ENCODE measurements at regions not wholly inside any gene's neighbourhood (a gene's known extent, or its start where the extent isn't known, plus 50 kb on each side); places are given as distances from the start of the nearest gene placed in this dataset.

GRCh38 chr1:166343276-166343675, 176.5 kb upstream of the FAM78B start:
- DNase-seq (ENCODE audit: low read depth, low spot score) (no peak), FAIRE-seq (no peak)
- no peak overlapping the region for H3K27ac ChIP-seq (ENCODE audit: insufficient read depth, low read depth, low read length)
- H3K9me1 ChIP-seq (replicated peaks; ENCODE audit: control insufficient read depth, extremely low read depth, insufficient read depth, low read length), result no peaks in the 10 kb centered on the region
- BruUV-seq (replicated peaks), result no TSS peak
- TF ChIP-seq JUN (IDR thresholded peaks at IDR 0.05; ENCODE audit: borderline replicate concordance, insufficient read depth, insufficient read length, low read depth), result no peak
- TF ChIP-seq GATA2 (IDR thresholded peaks at IDR 0.05; ENCODE audit: insufficient read depth, insufficient read length, low read depth, low read length), result no peak
- ChIA-PET CTCF (no interaction called here), POLR2A (no interaction called here)
- no peak overlapping the region for H3K9ac ChIP-seq (replicated peaks; ENCODE audit: extremely low read depth, insufficient read depth, low read length)
- H3K36me3 ChIP-seq (ENCODE audit: control insufficient read depth in 2 of 2, extremely low read depth in 1 of 2, insufficient read depth in 2 of 2, low read length in 2 of 2), result no peaks in the 10 kb centered on the region
- H3K4me2 ChIP-seq (ENCODE audit: insufficient read depth, low read length), result no peak overlapping the region
- H3K4me1 ChIP-seq (ENCODE audit: control insufficient read depth, extremely low read depth, insufficient read depth, low read length), result no peaks in the 10 kb centered on the region
- intact Hi-C loops (cut with micrococcal nuclease) (no loop called here), dilution Hi-C loops (cut with MboI; ENCODE audit: extremely low pct_ligation_motif_present, low sequenced_read_pairs) (no loop called here)
- peaks cover 4% of the 10 kb centered on the region for H3K9me3 ChIP-seq (replicated peaks; ENCODE audit: control insufficient read depth, insufficient read depth, low read length)
- no peaks in the 10 kb centered on the region for H4K20me1 ChIP-seq (replicated peaks; ENCODE audit: control insufficient read depth, extremely low read depth, insufficient read depth, low read length)
- H3K27me3 ChIP-seq (ENCODE audit: control insufficient read depth in 2 of 2, insufficient read depth in 2 of 2, low read length in 2 of 2), result no peaks in the 10 kb centered on the region
- no peak overlapping the region for H2AFZ ChIP-seq (ENCODE audit: low read depth, low read length)
- no peak overlapping the region for H3K4me3 ChIP-seq (replicated peaks in 1 of 3; ENCODE audit: insufficient read depth in 1 of 3, low read depth in 1 of 3, low read length in 3 of 3)
- no peaks in the 10 kb centered on the region for H3K79me2 ChIP-seq (ENCODE audit: control insufficient read depth, insufficient read depth, low read length)

- ChIA-PET POLR2A (no interaction called here), CTCF (interaction anchor here (1.1 kb wide), 1 partner anchor 426 kb away, joined by 3 read pairs; no protein-coding TSS in a partner anchor)
- H4K20me1 ChIP-seq (replicated peaks; ENCODE audit: control insufficient read depth, extremely low read depth, insufficient read depth, low read length), result no peaks in the 10 kb centered on the region
- no peak overlapping the region for H3K9ac ChIP-seq (replicated peaks; ENCODE audit: extremely low read depth, insufficient read depth, low read length)
- no peaks in the 10 kb centered on the region for H3K27me3 ChIP-seq (ENCODE audit: control insufficient read depth in 2 of 2, insufficient read depth in 2 of 2, low read length in 2 of 2)
- H3K9me1 ChIP-seq (replicated peaks; ENCODE audit: control insufficient read depth, extremely low read depth, insufficient read depth, low read length), result no peaks in the 10 kb centered on the region
- intact Hi-C loops (cut with micrococcal nuclease), result no loop called here
- peaks cover 4% of the 10 kb centered on the region for H3K9me3 ChIP-seq (replicated peaks; ENCODE audit: control insufficient read depth, insufficient read depth, low read length)
- no peak overlapping the region for H3K4me3 ChIP-seq (replicated peaks in 1 of 3; ENCODE audit: insufficient read depth in 1 of 3, low read depth in 1 of 3, low read length in 3 of 3)
- no peaks in the 10 kb centered on the region for H3K36me3 ChIP-seq (ENCODE audit: control insufficient read depth in 2 of 2, extremely low read depth in 1 of 2, insufficient read depth in 2 of 2, low read length in 2 of 2)
- H3K4me2 ChIP-seq (ENCODE audit: insufficient read depth, low read length), result no peak overlapping the region
- FAIRE-seq (no peak), DNase-seq (ENCODE audit: low read depth, low spot score) (no peak)
- H3K79me2 ChIP-seq (ENCODE audit: control insufficient read depth, insufficient read depth, low read length), result no peaks in the 10 kb centered on the region
- no peak for TF ChIP-seq MYC (IDR thresholded peaks at IDR 0.05; ENCODE audit: low read depth, low read length)
- TF ChIP-seq POLR2A (IDR thresholded peaks at IDR 0.05; ENCODE audit: low read depth, low read length), result no peak
- TF ChIP-seq CTCF (IDR thresholded peaks at IDR 0.05; ENCODE audit: extremely low read depth in 1 of 2, insufficient read depth in 1 of 2, low read depth in 1 of 2, low read length in 2 of 2), result no peak
- no peak for TF ChIP-seq POLR2AphosphoS5 (IDR thresholded peaks at IDR 0.05; ENCODE audit: insufficient read depth, low read depth, low read length)
- no peak for TF ChIP-seq GATA2 (IDR thresholded peaks at IDR 0.05; ENCODE audit: insufficient read depth, insufficient read length, low read depth, low read length)
- dilution Hi-C loops (cut with MboI; ENCODE audit: extremely low pct_ligation_motif_present, low sequenced_read_pairs), result no loop called here
- no peaks in the 10 kb centered on the region for H3K4me1 ChIP-seq (ENCODE audit: control insufficient read depth, extremely low read depth, insufficient read depth, low read length)
- no TSS peak for BruUV-seq (replicated peaks)
- no peak overlapping the region for H2AFZ ChIP-seq (ENCODE audit: low read depth, low read length)
- no peak overlapping the region for H3K27ac ChIP-seq (ENCODE audit: insufficient read depth, low read depth, low read length)
Observed at GRCh38 chr1:166350490-166350889, 183.7 kb upstream of the FAM78B start.

Data from endothelial cell of umbilical vein (primary cell).